Bronchial epithelial cell (primary cell): ENCODE measurements at regions not wholly inside any gene's neighbourhood (a gene's known extent, or its start where the extent isn't known, plus 50 kb on each side); places are given as distances from the start of the nearest gene placed in this dataset.

Experiments
- DNase-seq: peaks from one replicate; pipeline ENCODE4 v3.0.0-alpha.2; 2010; ENCODE audit warnings: low read depth
- FAIRE-seq: peaks from 2 replicates; lab custom pipeline; 2011; peaks lifted over from hg19 to GRCh38; lab: Jason Lieb, UNC
- H3K27me3 ChIP-seq: 2 replicates; pipeline ENCODE4 v1.5.1; 2011; ENCODE audit warnings: low read length; ENCODE audit not compliant: control insufficient read depth, insufficient read depth
- H3K36me3 ChIP-seq: 2 replicates; pipeline ENCODE4 v1.5.1; 2011; ENCODE audit warnings: low read length; ENCODE audit not compliant: control insufficient read depth, insufficient read depth
- H3K4me3 ChIP-seq: 2 replicates; pipeline ENCODE4 v1.5.1; 2011; ENCODE audit warnings: mild to moderate bottlenecking, low read depth, low read length, control low read depth
- TF ChIP-seq, protein P1 (sequence below): IDR thresholded peaks from 2 replicates; pipeline ENCODE4 v1.5.1; 2011; ENCODE audit warnings: mild to moderate bottlenecking, moderate library complexity, low read length, control low read depth, inconsistent platforms; ENCODE audit not compliant: insufficient read depth, severe bottlenecking

DNA sequence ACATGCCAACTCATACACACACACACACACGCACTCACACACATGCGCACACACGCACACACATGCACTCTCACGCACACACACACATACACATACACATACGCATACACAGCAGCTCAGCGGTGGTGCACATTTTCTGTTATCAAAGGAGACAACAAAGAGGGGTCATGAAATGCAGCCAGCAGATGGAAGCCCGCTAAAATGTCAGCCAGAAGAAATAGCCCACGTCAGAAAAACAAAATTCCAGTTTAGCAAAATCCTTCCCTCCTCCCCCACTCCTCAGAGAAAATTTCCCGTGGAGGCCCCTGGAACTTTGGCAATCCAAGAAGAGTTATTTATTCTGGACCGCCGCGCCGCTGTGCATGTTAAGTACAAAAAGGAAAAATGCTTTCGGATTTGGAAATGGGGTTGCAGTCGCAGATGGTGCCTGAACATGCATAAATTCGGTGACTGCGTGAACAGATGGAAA lies 114.6 kb upstream of the VSTM2B start:
- H3K27me3 ChIP-seq: no peaks in the 10 kb centered on the region
- DNase-seq: no peak
- no peak for FAIRE-seq

DNA sequence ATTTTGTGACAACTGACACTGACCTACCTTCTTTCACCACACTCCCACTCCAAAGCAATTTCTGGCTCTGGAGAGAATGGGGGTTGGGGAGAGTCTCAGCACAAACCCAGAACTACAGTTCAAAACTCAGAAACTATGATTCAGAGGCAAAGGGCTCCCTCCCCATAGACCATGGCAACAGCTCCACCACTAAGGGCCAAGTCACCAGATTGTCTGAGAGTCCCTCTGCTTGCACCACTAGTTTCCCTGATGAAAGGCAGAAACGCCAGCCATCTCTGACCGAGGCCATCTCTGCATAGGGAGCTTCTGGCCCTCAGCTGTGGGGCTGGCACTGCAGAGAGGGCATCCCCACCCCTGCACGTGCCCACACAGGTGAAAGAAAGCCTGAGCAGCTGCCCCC lies 112.4 kb upstream of the VSTM2B start:
- DNase-seq: no peak
- TF ChIP-seq, protein P1, sequence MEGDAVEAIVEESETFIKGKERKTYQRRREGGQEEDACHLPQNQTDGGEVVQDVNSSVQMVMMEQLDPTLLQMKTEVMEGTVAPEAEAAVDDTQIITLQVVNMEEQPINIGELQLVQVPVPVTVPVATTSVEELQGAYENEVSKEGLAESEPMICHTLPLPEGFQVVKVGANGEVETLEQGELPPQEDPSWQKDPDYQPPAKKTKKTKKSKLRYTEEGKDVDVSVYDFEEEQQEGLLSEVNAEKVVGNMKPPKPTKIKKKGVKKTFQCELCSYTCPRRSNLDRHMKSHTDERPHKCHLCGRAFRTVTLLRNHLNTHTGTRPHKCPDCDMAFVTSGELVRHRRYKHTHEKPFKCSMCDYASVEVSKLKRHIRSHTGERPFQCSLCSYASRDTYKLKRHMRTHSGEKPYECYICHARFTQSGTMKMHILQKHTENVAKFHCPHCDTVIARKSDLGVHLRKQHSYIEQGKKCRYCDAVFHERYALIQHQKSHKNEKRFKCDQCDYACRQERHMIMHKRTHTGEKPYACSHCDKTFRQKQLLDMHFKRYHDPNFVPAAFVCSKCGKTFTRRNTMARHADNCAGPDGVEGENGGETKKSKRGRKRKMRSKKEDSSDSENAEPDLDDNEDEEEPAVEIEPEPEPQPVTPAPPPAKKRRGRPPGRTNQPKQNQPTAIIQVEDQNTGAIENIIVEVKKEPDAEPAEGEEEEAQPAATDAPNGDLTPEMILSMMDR: no peak
- Histone ChIP-seq H3K4me3 (no peak overlapping the region), H3K36me3 (no peaks in the 10 kb centered on the region), H3K27me3 (no peaks in the 10 kb centered on the region)
- no peak for FAIRE-seq

More for the DNA sequence above, 114.6 kb upstream of the VSTM2B start:
- no peak overlapping the region for H3K4me3 ChIP-seq
- TF ChIP-seq, protein P1: no peak
- no peaks in the 10 kb centered on the region for H3K36me3 ChIP-seq

DNA sequence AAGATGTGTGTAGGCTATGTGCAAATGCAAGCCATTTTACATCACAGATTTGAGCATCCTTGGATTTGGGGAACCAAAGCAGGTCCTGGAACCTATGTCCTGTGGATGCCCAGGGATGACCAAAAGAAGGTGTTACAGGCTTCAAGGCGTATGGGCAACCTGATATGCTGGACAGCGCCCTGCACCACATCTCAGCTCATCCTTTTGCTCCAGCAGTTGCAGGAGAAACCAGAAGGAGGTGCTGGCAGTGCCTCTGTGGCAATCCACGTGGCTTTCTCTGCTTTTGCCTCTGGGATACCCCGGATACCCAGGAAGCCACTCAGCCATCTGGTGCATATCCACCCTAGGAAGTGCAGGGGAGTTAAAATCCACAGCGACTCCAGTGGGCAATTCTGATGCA lies 110.3 kb upstream of the VSTM2B start:
- FAIRE-seq (no peak), DNase-seq (no peak)
- TF ChIP-seq, protein P1: no peak
- no peaks in the 10 kb centered on the region for H3K36me3 ChIP-seq
- H3K4me3 ChIP-seq: no peak overlapping the region
- H3K27me3 ChIP-seq: no peaks in the 10 kb centered on the region

DNA sequence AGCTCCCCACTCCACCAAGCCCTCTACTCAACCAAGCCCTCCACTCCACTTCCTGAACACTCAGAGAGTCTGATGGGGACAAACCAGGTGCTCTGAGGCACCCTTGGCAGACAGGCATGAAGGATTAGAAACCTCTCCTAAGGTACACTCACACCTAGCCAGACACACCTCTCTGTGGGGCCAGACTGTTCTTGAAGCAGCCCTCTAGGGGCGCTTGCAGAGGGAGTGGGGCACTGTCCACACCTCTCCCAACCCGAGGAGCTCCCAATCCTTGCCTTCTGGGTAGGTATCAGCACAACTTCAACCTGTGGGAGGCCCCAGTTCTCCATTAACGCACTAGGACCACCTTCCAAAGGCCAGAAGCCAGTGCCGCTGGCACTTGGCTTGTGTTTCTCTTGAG lies 108.7 kb upstream of the VSTM2B start:
- no peak for DNase-seq
- no peak overlapping the region for H3K4me3 ChIP-seq
- no peaks in the 10 kb centered on the region for H3K27me3 ChIP-seq
- FAIRE-seq: no peak
- TF ChIP-seq, protein P1: no peak
- no peaks in the 10 kb centered on the region for H3K36me3 ChIP-seq

DNA sequence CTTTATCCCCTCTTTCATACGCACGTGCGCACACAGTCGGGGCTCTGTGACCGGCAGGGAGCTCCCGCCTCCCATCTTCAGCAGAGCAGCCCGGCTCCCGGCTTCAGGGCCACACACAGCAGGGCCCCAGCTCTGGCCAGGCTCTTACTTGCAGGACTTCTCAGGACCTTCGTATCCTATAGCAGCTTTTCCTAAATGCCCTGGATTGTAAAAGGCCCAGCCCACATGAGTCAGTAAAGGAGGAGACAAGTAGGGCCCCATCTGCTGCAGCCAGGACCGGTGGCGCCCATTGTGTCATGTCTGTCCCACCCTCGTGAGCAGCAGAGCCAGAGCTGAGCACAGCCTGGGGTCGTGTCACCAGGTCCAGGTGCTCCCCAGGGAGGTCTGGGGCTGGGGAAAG lies 107.6 kb upstream of the VSTM2B start:
- no peak for DNase-seq
- TF ChIP-seq, protein P1: no peak
- FAIRE-seq: no peak
- Histone ChIP-seq H3K4me3 (no peak overlapping the region), H3K36me3 (no peaks in the 10 kb centered on the region), H3K27me3 (no peaks in the 10 kb centered on the region)

DNA sequence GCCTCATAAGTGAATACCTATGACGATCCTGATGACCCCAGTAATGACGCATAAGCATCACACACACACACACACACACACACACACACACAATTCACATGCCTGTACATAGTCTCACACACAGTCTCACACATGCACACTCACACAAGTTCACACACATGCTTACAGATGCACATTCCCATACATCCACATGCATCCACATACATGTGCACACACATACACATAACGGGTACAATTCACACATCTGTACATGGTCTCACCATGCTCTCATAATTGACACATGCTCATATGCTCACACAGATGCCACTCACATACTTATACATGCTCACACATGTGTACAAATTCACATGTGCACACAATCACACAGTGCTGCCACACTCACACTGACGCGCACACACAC lies 105.7 kb upstream of the VSTM2B start:
- DNase-seq: no peak
- TF ChIP-seq, protein P1: no peak

More for the DNA sequence above, 105.7 kb upstream of the VSTM2B start:
- FAIRE-seq: no peak
- Histone ChIP-seq H3K4me3 (no peak overlapping the region), H3K27me3 (no peaks in the 10 kb centered on the region), H3K36me3 (no peaks in the 10 kb centered on the region)
